NCI-H1092 treated with DMSO at 0.1 percent for 48 hours (cell line): ENCODE measurements at regions not wholly inside any gene's neighbourhood (a gene's known extent, or its start where the extent isn't known, plus 50 kb on each side); places are given as distances from the start of the nearest gene placed in this dataset.

Experiments used
- DNase-seq: peaks from one replicate; lab custom pipeline; 2025; lab: John Stamatoyannopoulos, UW

DNA sequence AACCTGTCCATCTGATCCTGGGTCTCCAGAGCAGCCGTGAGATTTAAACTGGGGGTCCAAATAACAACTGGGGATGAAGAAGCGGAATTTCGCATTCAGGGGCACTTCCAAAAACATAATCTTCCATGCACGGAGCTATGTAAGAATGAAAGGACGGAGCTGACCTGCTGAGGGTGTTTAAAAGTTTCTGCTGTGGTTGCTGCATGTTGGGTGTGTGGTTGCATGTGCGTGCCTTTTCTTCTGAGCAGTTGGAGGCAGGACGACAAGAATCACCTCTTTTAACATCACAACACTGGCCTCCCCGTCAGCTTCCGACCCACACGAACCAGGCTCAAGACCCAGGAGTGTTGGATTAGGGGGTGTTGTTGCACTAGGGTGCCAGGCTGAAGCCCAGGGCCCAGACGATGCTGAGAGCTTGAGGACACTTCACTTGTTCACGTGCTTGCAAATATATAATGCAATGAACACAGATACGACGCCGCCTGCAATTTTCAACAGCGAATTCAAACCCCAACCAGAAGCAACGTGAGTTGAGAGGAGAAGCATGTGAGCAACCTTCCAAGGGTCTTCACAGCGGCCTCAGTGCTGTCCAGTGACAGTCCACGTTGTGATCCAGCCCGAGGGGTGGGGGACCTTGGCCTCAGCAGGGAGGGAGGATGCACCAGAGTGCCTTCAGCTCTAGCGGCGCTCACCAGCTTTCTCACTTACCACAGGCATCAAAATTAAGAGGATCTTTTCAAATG, 76.0 kb upstream of the SALL3 start:
- DNase-seq = no peak

DNA sequence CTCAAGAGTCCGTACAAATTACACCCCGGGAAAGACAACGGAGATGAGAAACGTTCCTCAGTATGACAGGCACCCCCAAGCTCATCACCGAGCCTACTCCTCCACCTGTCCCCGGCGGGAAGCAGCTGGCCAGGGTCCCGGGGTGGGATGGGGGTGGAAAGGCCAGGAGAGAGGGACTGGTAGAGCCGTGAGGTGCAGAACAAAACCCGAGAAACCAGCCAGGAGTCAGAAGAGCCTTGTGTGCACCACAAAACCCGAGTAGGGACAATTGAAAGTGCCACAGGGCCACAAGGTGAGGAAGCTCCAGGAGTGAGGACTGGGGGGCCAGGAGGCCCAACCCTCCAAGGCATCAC, 75.5 kb upstream of the SALL3 start:
- DNase-seq = no peak

DNA sequence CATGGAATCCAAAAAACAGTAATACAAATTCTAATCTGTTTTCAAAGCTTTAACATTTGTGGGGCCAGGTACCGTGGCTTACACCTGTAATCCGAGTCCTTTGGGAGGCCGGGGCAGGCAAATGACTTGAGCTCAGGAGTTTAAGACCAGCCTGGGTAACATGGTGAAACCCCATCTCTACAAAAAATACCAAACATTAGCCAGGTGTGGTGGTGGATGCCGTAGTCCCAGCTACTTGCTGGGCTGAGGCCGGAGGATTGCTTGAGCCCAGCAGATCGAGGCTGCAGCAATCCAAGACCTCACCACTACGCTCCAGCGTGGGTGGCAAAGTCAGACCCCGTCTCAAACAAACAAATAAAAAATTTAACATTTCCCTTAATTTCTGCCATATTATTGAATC, 74.3 kb upstream of the SALL3 start:
- DNase-seq = no peak

- no peak for DNase-seq
These were observed 73.6 kb upstream of the SALL3 start for GRCh38 chr18:78906066-78906465.

DNA sequence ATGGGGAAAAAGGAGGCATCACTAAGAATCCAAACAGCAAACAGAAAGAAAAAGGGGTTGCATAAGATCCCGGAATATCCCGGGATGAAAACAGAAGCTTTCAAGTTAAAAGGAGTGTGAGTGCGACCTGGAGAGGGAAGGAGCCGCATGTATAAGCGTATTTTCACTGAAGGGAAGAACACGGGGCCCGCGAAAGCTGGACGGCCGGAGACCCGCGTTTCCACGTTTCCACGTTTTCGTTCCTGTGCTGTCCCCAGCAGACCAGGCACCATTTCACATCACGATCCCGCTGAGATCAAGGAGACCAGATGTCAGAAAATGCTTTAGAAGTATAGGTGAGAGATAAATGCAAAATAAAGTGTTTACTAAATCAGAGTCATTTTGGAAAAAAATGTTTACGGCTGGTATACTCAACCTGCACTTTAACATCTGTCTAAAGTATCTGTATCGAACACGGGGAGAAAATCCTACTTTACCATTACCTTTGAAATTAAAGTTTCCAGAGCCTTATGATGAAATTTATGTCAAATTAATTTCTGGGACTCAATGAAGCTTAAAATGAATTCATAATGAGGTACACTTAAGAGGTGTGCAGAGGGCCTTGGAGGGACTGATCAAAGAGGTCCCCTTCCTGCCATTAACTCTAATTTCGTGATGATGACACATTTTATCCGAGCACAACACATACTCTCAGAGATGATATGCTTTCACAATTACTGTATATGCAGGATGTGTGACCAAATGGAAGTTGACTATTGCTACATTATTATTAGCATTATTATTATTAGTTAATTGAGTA, 71.0 kb upstream of the SALL3 start:
- no peak for DNase-seq

DNA sequence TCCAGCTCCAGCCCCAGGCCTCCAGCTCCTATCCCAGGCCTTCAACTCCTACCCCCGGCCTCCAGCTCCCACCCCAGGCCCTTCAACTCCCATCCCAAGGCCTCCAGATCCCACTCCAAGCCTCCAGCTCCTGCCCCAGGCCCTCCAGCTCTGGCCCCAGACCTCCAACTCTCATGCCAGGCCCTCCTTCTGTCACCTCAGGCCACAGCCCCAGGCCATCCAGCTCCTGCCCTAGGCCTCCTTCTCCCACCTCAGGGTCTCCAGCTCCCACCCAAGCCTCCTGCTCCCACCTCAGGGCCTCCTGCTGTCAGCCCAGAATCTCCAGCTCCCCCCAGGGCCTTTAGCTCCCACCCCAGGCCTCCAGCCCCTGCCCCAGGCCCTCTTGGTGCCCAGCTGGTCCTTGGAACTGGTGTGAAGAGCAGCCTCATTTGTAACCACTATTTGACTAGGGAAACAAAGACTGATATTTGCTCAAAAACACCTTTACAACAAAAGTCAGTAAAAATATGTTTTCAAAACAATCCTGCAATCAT, 67.8 kb upstream of the SALL3 start:
- no peak for DNase-seq

- DNase-seq = no peak
These were observed 67.3 kb upstream of the SALL3 start for GRCh38 chr18:78912336-78912735.

DNA sequence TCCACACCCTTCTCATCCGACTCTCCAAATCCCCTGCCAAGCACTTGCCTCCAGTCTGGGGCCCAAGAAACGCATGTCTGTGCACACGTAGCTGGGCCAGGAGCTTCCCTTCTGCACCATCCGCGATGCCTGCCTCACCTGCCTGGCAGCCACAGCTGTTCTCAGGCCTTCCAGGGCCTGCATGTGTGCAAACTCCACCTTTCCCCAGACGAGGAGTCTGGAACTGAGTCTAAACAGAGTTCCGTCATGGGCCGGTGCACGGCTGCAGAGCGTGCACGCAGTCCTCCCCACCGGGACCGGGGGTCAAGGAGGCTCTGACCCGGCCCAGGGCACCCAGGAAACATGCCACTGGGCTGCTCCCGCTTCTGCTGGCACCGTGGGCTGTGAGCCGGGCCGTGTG, 66.8 kb upstream of the SALL3 start:
- no peak for DNase-seq

GRCh38 chr18:78913395-78913794, 66.2 kb upstream of the SALL3 start:
- no peak for DNase-seq

DNA sequence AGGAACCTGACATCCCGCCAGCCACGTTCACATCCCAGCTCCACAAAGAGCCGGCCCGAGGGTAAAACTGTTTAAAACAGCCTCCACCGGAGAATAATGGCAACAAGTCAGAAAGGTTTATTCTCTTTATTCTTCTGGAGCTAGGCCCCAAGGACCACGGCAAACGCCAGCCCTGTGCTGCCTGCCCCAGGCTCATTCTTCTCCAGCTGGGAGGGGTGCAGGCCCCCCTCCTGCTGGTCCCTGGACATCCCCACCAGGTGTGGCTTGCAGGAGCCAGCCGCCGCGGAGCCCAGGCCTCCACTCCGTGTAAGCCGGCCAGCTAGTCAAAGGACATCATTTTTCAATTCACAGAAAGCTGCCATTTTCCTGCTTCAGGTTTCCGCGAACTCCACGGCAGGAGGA, 65.8 kb upstream of the SALL3 start:
- no peak for DNase-seq

DNA sequence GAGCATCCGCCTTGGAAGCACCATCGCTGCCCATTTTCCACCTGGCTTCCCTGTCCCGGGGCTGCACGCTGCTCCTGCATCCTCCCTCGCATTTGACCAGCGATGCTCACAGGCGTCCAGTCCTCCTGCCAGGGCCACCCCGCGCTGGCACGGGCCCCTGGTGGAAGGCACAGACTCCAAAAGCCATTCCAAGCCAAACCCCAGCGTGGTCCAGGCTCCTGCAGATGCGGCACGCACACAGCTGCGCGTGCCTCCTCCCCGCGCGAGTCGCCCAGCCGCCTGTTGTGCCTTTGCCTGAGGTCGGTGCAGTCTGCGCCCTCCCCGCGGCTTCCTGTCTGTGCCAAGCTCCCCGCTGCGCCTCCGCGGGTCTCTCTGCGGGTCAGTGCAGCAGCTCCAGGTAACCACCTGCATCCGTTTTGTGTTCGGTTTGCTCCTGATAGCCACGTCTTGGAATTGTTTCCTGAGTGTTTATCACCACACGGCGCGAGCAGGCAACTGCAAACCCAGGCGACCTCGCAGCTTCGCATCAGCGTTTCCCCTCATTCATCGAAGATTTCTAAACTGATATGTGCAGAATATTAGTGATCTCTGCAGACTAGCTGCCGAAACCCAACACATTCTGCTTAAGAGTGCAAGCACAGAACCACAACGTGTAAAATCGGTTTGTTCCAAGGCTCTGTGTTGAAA, 65.2 kb upstream of the SALL3 start:
- peak; percentile 59 for DNase-seq

DNA sequence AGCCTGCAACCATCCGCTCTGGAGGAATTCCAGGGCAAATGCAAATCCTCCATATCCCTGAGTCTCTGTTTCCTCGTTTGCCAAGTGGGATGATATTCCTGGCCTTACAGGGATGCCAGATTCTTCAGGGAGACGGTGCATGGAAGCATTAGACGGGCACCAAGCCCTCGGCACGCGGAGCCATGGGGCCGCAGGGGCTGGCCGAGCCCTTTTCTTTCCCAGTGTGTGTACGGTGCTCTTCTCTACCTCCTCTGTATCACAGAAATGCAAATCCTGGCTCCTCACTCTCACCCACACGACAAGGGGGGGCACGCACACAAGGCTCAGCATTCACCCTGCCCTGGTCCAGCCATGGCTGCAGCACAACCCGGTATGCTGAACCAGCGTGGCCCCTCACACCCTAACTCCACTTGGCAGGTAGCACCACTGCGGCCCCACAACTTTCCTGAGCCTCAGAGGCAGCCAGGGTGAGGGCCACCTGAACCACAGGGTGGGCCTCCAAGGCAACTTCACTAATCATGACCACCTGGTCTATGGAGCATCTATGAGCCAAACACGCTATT, 64.1 kb upstream of the SALL3 start:
- no peak for DNase-seq

DNA sequence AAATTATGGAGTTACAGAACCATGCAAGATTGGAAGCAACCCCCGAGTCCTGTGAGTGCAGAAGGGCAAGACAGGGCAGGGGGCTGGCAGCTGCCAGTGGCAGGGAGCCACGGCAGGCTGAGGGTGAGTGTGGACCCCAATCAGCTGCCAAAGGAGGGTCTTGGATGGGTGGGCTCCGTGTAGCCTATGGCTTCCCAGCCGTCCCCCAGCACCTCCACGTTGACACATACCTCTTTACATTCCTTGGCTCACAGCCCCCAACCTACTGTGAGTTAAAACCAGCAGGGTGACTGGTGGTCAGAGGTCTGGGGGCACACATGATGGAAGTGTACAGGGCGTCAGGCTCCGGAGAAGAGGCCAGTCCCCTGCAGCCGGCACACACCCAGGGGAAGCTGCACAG, 60.9 kb upstream of the SALL3 start:
- DNase-seq = no peak

DNA sequence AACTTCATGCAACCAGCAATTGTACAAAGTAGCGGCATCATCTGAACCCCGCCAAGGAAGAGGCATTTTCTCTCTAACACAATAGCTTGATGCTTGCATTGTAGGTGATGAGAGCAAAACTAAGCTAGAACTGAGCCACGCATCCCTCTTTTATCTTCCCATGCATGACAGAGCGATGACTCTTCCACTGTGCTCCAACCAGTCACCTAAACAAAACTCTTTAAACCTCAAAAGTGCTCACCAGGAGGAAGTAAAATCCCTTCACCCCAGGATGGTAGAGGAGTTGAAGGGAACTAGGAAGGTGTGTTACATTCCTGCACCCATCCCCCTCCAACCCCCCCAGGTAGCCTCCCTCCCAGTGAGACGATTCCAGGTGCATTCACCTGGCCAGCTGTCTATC, 59.7 kb upstream of the SALL3 start:
- no peak for DNase-seq

GRCh38 chr18:78920456-78921138, 59.0 kb upstream of the SALL3 start:
- DNase-seq = no peak

- no peak for DNase-seq
These were observed 56.8 kb upstream of the SALL3 start for GRCh38 chr18:78922856-78923255.

- no peak for DNase-seq
These were observed 55.3 kb upstream of the SALL3 start for GRCh38 chr18:78924301-78924700.

DNA sequence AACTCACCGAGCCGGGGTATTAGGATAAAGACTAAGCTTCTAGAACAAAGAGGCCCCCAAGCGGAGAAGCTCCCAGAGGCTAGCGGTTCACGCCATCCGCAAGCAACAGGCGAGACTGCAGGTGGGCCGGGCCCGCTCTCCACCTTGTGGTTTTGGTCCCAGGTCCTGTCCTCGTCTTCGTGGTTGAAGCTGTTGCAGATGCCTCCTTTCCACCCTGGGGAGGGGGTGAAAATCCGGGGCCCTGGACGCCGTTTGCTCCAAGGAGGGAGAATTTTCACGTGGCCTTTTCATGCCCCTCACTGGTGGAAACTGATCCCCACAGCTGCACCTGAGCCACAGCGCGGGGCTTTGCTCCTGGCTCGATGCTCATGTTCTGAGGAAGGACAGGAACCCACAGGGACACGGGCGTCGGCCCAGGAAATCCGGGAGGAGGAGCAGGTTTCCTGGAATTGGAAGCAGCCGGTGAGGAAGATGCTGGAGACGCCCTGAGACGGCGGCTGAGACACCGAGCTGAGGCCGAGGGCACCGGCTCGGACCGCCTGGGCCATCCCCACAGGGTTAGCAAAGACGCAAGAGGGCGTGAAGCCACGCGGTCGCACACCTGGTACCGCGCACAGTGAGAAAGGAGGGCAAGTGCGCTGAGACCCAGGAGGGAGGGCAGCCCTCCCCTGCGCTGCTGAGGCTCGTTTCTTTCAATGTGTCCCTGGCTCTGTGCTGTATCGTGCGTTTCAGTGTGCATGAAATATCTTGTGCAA, 54.7 kb upstream of the SALL3 start:
- DNase-seq = no peak

DNA sequence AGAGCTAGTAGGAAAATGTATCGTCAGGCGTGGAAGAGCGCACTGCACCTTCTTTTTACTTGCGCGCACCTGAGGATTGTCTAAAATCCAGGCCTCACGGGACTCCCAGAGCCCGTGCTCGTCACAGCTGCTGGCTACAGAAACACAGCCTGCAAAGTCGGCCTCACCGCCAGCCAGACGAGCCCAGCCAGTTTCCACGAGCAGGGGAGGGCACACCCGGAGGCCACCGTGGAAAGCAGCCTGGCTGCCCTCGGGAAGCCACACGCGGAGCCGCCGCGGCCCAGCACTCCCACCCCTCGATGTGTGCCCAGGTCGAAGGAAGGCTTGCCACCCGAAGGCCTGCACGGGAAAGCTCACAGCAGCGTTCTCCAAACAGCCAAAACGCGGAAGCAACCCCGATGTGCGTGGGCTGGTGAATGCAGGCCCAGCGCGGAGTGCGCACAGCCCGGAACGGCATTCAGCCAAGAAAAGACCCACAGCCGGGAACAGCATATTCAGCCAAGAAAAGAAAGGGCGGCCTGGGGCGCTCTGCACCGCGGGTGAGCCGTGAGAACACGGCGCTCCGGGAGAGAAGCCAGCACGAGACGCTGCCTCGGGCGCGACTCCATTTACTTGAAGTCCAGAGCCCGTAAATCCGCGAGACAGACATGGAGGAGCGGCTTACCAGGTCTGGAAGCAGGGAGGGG, 53.9 kb upstream of the SALL3 start:
- DNase-seq = no peak

DNA sequence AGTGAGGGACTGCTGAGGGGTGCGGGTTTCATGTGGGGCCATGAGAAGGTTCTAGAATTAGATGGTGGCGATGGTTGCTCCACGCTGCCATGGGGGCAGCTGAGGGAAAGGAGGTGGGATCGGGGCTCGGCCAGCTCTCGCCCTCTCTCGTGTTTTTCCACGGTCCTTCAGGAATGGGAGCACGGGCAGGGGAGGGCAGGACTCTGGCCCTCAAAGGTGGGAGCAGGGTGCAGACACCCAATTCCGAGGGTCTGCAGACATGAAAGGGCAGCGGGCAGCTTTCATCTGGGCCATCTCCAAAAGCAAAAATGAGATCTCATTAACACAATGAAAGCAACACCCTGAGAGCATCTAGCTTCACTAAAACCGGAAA, 53.4 kb upstream of the SALL3 start:
- no peak for DNase-seq

DNA sequence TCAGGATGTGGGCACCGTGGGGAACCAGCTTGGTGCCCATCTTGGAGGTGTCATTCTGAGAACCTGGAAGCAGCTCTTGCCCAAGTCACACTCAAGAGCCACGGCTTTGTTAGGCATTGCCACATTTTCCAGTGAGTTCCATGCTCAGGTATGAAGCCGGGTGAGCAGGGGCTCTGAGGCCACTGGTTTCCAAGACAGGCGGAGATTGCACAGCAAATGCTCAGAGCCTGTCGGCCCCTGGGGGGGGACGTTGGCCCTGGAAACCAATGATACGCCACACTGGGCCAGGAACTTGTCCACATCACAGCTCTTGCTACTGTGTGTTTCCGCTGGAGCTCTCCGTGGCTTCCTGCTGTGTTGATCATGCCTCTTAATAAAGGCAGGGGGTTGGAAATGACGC, 52.5 kb upstream of the SALL3 start:
- no peak for DNase-seq
